Prostate gland (tissue), 2 donors: ENCODE measurements at regions not wholly inside any gene's neighbourhood (a gene's known extent, or its start where the extent isn't known, plus 50 kb on each side); places are given as distances from the start of the nearest gene placed in this dataset.

Experiments used
- DNase-seq: peaks from one replicate; pipeline ENCODE4 v3.0.0-alpha.2; 2019; ENCODE audit warnings: low spot score
- H3K27ac ChIP-seq, 2 donors: fragments of 200-600 bp; sonication (generic); 2 replicates each; pipeline ENCODE4 v1.5.1; 2017 to 2019
- H3K27me3 ChIP-seq: fragments of 200-600 bp; sonication (generic); replicated peaks from 2 replicates; pipeline ENCODE4 v1.5.1; 2019; ENCODE audit not compliant: insufficient read depth
- H3K36me3 ChIP-seq, 2 donors: fragments of 200-600 bp; sonication (generic); 1 replicate in 1 of 2; 2 replicates in 1 of 2; pipeline versions ENCODE4 v1.5.1 to v1.8.1; 2017 to 2019
- H3K4me1 ChIP-seq: fragments of 200-600 bp; sonication (generic); replicated peaks from 2 replicates; pipeline ENCODE4 v1.5.1; 2019
- H3K4me3 ChIP-seq, 2 donors: fragments of 200-600 bp; sonication (generic); 2 replicates each; pipeline ENCODE4 v1.5.1; 2017 to 2019
- H3K9me3 ChIP-seq: fragments of 200-600 bp; sonication (generic); 2 replicates; pipeline ENCODE4 v1.5.1; 2017
- POLR2A ChIP-seq: fragments of 450-650 bp; IDR thresholded peaks from one replicate; pipeline ENCODE4 v1.6.1; 2016; ENCODE audit warnings: antibody characterized with exemption, mild to moderate bottlenecking
- POLR2AphosphoS5 ChIP-seq: sonication (generic); formaldehyde crosslinking; IDR thresholded peaks from one replicate; pipeline ENCODE4 v1.6.1; 2017; ENCODE audit warnings: antibody characterized with exemption
- WGBS: methylation state at CpG from one replicate; pipeline ENCODE4 v1.1.5; 2018; 5-methylcytosine and 5-hydroxymethylcytosine counted together
- intact Hi-C: fragments of 100-400 bp; cut with DNase I; formaldehyde crosslinking; loops from one replicate; pipeline ENCODE4 v1.14.2; 2022
- TF ChIP-seq, protein P1 (sequence below), 4 experiments: fragments of 200-600 bp in 2 of 4; fragments of 450-650 bp in 2 of 4; sonication (generic) in 2 of 4; IDR thresholded peaks; 1 replicate in 3 of 4; 2 replicates in 1 of 4; pipeline ENCODE4 v1.5.1; 2016 to 2019; ENCODE audit warnings: antibody characterized with exemption in 4 of 4, mild to moderate bottlenecking in 2 of 4, moderate library complexity in 2 of 4

GRCh38 chr10:113423981-113424721 lies 128.7 kb upstream of the HABP2 start:
- Histone ChIP-seq H3K27ac (no peak overlapping the region), H3K9me3 (no peaks in the 10 kb centered on the region), H3K27me3 (no peaks in the 10 kb centered on the region), H3K4me1 (no peaks in the 10 kb centered on the region), H3K36me3 (no peaks in the 10 kb centered on the region), H3K4me3 (no peak overlapping the region)
- intact Hi-C loops, result no loop called here
- 68% methylated on average over 14 of the region's 14 CpGs for WGBS
- DNase-seq, result no peak
- TF ChIP-seq, protein P1, sequence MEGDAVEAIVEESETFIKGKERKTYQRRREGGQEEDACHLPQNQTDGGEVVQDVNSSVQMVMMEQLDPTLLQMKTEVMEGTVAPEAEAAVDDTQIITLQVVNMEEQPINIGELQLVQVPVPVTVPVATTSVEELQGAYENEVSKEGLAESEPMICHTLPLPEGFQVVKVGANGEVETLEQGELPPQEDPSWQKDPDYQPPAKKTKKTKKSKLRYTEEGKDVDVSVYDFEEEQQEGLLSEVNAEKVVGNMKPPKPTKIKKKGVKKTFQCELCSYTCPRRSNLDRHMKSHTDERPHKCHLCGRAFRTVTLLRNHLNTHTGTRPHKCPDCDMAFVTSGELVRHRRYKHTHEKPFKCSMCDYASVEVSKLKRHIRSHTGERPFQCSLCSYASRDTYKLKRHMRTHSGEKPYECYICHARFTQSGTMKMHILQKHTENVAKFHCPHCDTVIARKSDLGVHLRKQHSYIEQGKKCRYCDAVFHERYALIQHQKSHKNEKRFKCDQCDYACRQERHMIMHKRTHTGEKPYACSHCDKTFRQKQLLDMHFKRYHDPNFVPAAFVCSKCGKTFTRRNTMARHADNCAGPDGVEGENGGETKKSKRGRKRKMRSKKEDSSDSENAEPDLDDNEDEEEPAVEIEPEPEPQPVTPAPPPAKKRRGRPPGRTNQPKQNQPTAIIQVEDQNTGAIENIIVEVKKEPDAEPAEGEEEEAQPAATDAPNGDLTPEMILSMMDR (IDR thresholded peaks at IDR 0.05), result no peak

DNA sequence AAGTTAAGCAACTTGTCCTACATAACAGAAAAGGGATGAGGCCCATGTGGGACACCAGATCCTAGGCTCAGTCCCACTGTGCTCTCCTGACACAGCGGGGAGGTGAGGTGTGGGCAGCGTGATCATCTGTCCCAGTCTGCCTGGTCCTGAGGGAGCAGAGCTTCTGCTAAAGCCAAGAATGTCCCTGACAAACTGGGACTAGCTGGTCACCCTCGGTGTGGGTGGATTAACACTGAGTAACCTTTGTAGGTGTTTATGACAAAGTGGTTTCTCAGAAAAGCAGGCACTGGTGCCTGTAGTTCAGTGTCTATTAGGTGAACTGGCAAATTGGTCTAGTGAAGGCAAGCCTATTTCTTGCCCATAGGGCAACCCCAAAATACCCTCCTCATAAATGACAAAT lies 127.8 kb upstream of the HABP2 start:
- no peaks in the 10 kb centered on the region for H3K27me3 ChIP-seq
- H3K4me1 ChIP-seq, result no peaks in the 10 kb centered on the region
- 87% methylated on average over 3 of the region's 3 CpGs for WGBS
- H3K9me3 ChIP-seq, result no peaks in the 10 kb centered on the region
- no peak overlapping the region for H3K4me3 ChIP-seq
- intact Hi-C loops, result no loop called here
- DNase-seq, result no peak
- TF ChIP-seq POLR2A (no peak), POLR2AphosphoS5 (no peak)
- no peak overlapping the region for H3K27ac ChIP-seq
- no peaks in the 10 kb centered on the region for H3K36me3 ChIP-seq

DNA sequence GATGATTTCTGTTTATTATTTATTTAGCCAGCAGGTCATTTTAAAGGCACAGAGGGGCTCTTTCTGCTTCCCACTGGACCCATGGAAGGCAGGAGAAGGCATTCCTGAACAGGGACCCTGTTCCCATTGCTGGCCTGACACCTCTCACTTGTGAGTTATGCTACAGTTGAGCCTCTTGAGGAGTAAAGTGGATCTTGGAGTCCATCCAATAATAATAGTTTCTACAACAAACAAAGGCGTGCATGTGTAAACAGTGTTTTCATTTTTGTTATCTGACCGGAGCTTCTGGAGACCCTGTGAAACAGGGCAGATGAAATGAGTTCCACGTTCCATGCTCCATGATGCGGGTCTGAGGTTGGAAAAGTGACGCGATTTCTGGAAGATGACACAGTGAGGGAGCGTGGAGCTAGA lies 127.3 kb upstream of the HABP2 start:
- Histone ChIP-seq H3K27ac (no peak overlapping the region), H3K9me3 (no peaks in the 10 kb centered on the region), H3K27me3 (no peaks in the 10 kb centered on the region), H3K36me3 (no peaks in the 10 kb centered on the region), H3K4me3 (no peak overlapping the region), H3K4me1 (no peaks in the 10 kb centered on the region)
- no peak for TF ChIP-seq POLR2A
- peak; percentile 24 for TF ChIP-seq POLR2AphosphoS5
- DNase-seq, result no peak
- 43% methylated on average over 7 of the region's 7 CpGs for WGBS
- intact Hi-C loops, result no loop called here

DNA sequence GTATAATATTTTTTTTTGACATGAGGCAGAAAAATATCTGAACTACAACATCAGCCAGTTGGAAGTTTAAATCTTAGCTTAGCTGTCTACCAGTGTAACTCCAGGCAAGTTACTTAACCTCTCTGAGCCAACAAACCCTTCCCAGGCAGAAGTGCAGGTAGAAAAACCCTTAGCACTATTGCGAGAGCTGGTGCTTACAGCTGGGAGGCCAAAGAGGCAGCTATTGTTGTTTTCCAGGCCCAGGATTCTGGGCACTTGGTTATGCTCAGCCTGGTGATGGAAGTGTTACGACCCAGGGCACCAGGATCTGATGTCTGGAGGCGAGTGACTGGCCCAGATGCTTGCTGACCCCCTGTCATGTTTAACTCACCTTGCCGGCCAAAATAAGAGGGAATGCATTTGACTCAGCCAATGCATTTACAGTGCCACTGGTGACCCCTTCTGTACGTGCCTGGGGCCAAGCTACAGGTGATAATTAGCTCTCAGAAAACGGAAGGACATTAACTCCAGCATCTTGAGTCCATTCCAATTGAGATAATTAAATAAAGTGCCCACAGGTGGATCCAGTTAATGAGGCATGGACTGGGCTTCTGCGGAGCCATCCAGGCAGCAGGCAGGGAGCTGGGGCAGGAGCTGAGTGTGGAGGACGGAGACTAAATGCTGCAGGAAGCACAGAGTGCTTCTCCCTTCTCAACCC lies 126.5 kb upstream of the HABP2 start:
- H3K4me1 ChIP-seq, result no peaks in the 10 kb centered on the region
- no peak for DNase-seq
- 83% methylated on average over 8 of the region's 8 CpGs for WGBS
- no peak overlapping the region for H3K27ac ChIP-seq
- H3K27me3 ChIP-seq, result no peaks in the 10 kb centered on the region
- H3K9me3 ChIP-seq, result no peaks in the 10 kb centered on the region
- intact Hi-C loops, result no loop called here
- H3K36me3 ChIP-seq, result no peaks in the 10 kb centered on the region
- H3K4me3 ChIP-seq, result no peak overlapping the region
- TF ChIP-seq POLR2A (no peak), POLR2AphosphoS5 (no peak)
- TF ChIP-seq, protein P1 (IDR thresholded peaks at IDR 0.05), result no peak

- Histone ChIP-seq H3K27ac (no peak overlapping the region), H3K9me3 (no peaks in the 10 kb centered on the region), H3K4me1 (no peaks in the 10 kb centered on the region), H3K4me3 (no peak overlapping the region), H3K27me3 (no peaks in the 10 kb centered on the region), H3K36me3 (no peaks in the 10 kb centered on the region)
- 94% methylated on average over 4 of the region's 4 CpGs for WGBS
- DNase-seq, result no peak
- intact Hi-C loops, result no loop called here
- no peak for TF ChIP-seq POLR2A
- TF ChIP-seq, protein P1 (IDR thresholded peaks at IDR 0.05), result no peak
- TF ChIP-seq POLR2AphosphoS5, result no peak
Observed at GRCh38 chr10:113427236-113427735, 125.6 kb upstream of the HABP2 start.
